ENCODE measurements at regions not wholly inside any gene's neighbourhood (a gene's known extent, or its start where the extent isn't known, plus 50 kb on each side); places are given as distances from the start of the nearest gene placed in this dataset.

DNA sequence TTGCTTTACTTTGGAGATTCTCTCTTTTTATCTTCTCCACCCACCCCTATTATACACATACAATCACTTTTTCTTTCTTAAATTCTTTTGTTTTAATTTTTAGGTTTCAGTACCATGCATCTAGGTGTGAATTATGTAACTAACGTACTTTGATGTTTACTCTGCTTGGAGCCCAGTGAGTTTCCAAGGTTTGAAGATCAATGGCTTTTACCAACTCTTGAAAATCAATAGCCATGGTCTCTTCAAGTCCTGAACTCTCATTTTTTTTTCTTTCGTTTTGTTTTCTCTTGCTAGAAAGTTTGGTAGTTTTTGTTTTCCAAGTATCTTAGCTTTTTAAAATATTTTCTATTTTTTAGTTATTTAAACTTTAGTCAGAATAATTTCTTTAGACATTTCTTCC is 417.2 kb downstream of the ZBBX start:
- Histone ChIP-seq H2BK20ac (ENCODE audit: low read depth, low read length) (no peak overlapping the region), H4K20me1 (ENCODE audit: insufficient read depth, low read length) (no peaks in the 10 kb centered on the region), H3K4me3 (ENCODE audit: insufficient read depth, low read depth, low read length) (no peak overlapping the region), H2BK5ac (ENCODE audit: low read depth, low read length, poor library complexity, severe bottlenecking) (no peak overlapping the region), H3K27ac (ENCODE audit: insufficient read depth, low read length) (no peak overlapping the region), H2AK9ac (replicated peaks; ENCODE audit: low read depth, low read length, poor library complexity) (no peak overlapping the region), H3K9ac (ENCODE audit: low read depth, low read length) (no peak overlapping the region), H4K8ac (ENCODE audit: low read depth in 2 of 2, low read length in 2 of 2) (no peak overlapping the region), H2AK5ac (ENCODE audit: low read depth, low read length) (no peak overlapping the region), H3K4me2 (ENCODE audit: low read depth, low read length) (no peak overlapping the region), H3K9me3 (ENCODE audit: control insufficient read depth, insufficient read depth, low read length) (no peaks in the 10 kb centered on the region), H3K56ac (ENCODE audit: extremely low read depth, insufficient read depth, low read length) (no peak overlapping the region), H2BK15ac (ENCODE audit: low read depth, low read length) (no peak overlapping the region), H3K18ac (ENCODE audit: low read depth, low read length) (no peak overlapping the region), H4K91ac (ENCODE audit: insufficient read depth, low read depth, low read length) (no peak overlapping the region), H2AFZ (replicated peaks; ENCODE audit: low read length, poor library complexity) (no peak overlapping the region), H3K79me1 (ENCODE audit: low read depth in 1 of 2, low read length in 2 of 2) (no peaks in the 10 kb centered on the region), H3K27me3 (ENCODE audit: control insufficient read depth, insufficient read depth, low read length) (no peaks in the 10 kb centered on the region), H3K23ac (ENCODE audit: low read depth, low read length) (no peak overlapping the region), H2BK120ac (ENCODE audit: low read depth, low read length) (no peak overlapping the region), H3K36me3 (ENCODE audit: control insufficient read depth, insufficient read depth, low read length) (no peaks in the 10 kb centered on the region), H3K4ac (ENCODE audit: low read depth, low read length) (no peak overlapping the region), H3K14ac (replicated peaks; ENCODE audit: low read depth, low read length) (no peak overlapping the region), H3K4me1 (ENCODE audit: control insufficient read depth, insufficient read depth, low read length) (no peaks in the 10 kb centered on the region), H3K9me1 (ENCODE audit: insufficient read depth, low read length) (no peaks in the 10 kb centered on the region), H4K5ac (ENCODE audit: low read depth, low read length) (no peak overlapping the region)
- CTCF ChIA-PET, result no interaction called here
- dilution Hi-C loops (cut with HindIII; ENCODE audit: low sequenced_read_pairs, unreplicated experiment), result no loop called here
- ATAC-seq (ENCODE audit: low read depth) (no peak), DNase-seq (no peak)
- TF ChIP-seq, protein P1, sequence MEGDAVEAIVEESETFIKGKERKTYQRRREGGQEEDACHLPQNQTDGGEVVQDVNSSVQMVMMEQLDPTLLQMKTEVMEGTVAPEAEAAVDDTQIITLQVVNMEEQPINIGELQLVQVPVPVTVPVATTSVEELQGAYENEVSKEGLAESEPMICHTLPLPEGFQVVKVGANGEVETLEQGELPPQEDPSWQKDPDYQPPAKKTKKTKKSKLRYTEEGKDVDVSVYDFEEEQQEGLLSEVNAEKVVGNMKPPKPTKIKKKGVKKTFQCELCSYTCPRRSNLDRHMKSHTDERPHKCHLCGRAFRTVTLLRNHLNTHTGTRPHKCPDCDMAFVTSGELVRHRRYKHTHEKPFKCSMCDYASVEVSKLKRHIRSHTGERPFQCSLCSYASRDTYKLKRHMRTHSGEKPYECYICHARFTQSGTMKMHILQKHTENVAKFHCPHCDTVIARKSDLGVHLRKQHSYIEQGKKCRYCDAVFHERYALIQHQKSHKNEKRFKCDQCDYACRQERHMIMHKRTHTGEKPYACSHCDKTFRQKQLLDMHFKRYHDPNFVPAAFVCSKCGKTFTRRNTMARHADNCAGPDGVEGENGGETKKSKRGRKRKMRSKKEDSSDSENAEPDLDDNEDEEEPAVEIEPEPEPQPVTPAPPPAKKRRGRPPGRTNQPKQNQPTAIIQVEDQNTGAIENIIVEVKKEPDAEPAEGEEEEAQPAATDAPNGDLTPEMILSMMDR (conservative IDR thresholded peaks at IDR 0.05; ENCODE audit: low read depth, low read length), result no peak
- no peak for TF ChIP-seq RFX5 (IDR thresholded peaks at IDR 0.05; ENCODE audit: low read depth, low read length)
- TF ChIP-seq MXI1 (IDR thresholded peaks at IDR 0.05; ENCODE audit: borderline replicate concordance, low read depth, low read length), result no peak
- no peak for TF ChIP-seq RAD21 (IDR thresholded peaks at IDR 0.05; ENCODE audit: low read length)
- no peak for TF ChIP-seq FOS (IDR thresholded peaks at IDR 0.05; ENCODE audit: low read depth, low read length)
- no peak for TF ChIP-seq POLR2A (IDR thresholded peaks at IDR 0.05; ENCODE audit: low read depth, low read length)
- TF ChIP-seq, protein P2, sequence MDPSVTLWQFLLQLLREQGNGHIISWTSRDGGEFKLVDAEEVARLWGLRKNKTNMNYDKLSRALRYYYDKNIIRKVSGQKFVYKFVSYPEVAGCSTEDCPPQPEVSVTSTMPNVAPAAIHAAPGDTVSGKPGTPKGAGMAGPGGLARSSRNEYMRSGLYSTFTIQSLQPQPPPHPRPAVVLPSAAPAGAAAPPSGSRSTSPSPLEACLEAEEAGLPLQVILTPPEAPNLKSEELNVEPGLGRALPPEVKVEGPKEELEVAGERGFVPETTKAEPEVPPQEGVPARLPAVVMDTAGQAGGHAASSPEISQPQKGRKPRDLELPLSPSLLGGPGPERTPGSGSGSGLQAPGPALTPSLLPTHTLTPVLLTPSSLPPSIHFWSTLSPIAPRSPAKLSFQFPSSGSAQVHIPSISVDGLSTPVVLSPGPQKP (IDR thresholded peaks at IDR 0.05; ENCODE audit: borderline replicate concordance, low read depth, low read length), result no peak
- TF ChIP-seq SMC3 (IDR thresholded peaks at IDR 0.05; ENCODE audit: low read depth, low read length), result no peak
- no peak for TF ChIP-seq BHLHE40 (IDR thresholded peaks at IDR 0.05; ENCODE audit: low read depth, low read length)
- no peak for TF ChIP-seq NFE2L2 (IDR thresholded peaks at IDR 0.05; ENCODE audit: low read depth, low read length)
- TF ChIP-seq, protein P3, sequence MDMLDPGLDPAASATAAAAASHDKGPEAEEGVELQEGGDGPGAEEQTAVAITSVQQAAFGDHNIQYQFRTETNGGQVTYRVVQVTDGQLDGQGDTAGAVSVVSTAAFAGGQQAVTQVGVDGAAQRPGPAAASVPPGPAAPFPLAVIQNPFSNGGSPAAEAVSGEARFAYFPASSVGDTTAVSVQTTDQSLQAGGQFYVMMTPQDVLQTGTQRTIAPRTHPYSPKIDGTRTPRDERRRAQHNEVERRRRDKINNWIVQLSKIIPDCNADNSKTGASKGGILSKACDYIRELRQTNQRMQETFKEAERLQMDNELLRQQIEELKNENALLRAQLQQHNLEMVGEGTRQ (IDR thresholded peaks at IDR 0.05; ENCODE audit: low read depth, low read length), result no peak
- TF ChIP-seq MAFK (IDR thresholded peaks at IDR 0.05; ENCODE audit: low read depth, low read length), result no peak
- TF ChIP-seq CEBPB (IDR thresholded peaks at IDR 0.05; ENCODE audit: low read depth, low read length), result no peak
- no peak for TF ChIP-seq RCOR1 (IDR thresholded peaks at IDR 0.05; ENCODE audit: insufficient replicate concordance, low read length)
- TF ChIP-seq MAZ (IDR thresholded peaks at IDR 0.05; ENCODE audit: borderline replicate concordance, low read depth, low read length), result no peak
- TF ChIP-seq CHD1 (IDR thresholded peaks at IDR 0.05; ENCODE audit: low read depth, low read length), result no peak
- BruUV-seq (replicated peaks), result no TSS peak
- in situ Hi-C loops (cut with MboI; ENCODE audit: low sequenced_read_pairs), result no loop called here
- POLR2A ChIA-PET (ENCODE audit: unreplicated experiment), result no interaction called here
- intact Hi-C loops (cut with micrococcal nuclease), result no loop called here
- no CpG with 5 or more reads among the region's 2 CpGs for WGBS, 2 experiments (ENCODE audit: extremely low coverage in 2 of 2, insufficient read length in 1 of 2)

Data from IMR-90 (cell line).